Gastrocnemius medialis (tissue), 4 donors: ENCODE measurements at regions not wholly inside any gene's neighbourhood (a gene's known extent, or its start where the extent isn't known, plus 50 kb on each side); places are given as distances from the start of the nearest gene placed in this dataset.

Experiments
- ATAC-seq, 2 donors: fragments of 150-250 bp; one replicate each; pipeline ENCODE4 v1.9.1; 2016
- DNase-seq, 2 donors: peaks; one replicate each; pipeline ENCODE4 v3.0.0-alpha.2; 2019
- H3K27ac ChIP-seq, 4 donors: fragments of 200-600 bp; sonication (generic); 1 replicate in 1 of 4; 2 replicates in 3 of 4; pipeline ENCODE4 v1.5.1; 2016 to 2018; ENCODE audit warnings: mild to moderate bottlenecking in 2 of 4, moderate library complexity in 1 of 4
- H3K27me3 ChIP-seq, 3 donors: fragments of 200-600 bp; sonication (generic) in 2 of 3; 1 replicate in 1 of 3; 2 replicates in 2 of 3; pipeline versions ENCODE4 v1.5.1 to v1.6.0; 2016 to 2019; ENCODE audit warnings: mild to moderate bottlenecking in 1 of 3, moderate library complexity in 1 of 3
- H3K36me3 ChIP-seq, 2 donors: fragments of 200-600 bp; sonication (generic) in 1 of 2; one replicate each; pipeline ENCODE4 v1.5.1; 2017 to 2018
- H3K4me1 ChIP-seq, 2 donors: fragments of 200-600 bp; sonication (generic) in 1 of 2; one replicate each; pipeline ENCODE4 v1.5.1; 2016 to 2017; ENCODE audit warnings: mild to moderate bottlenecking in 2 of 2
- H3K4me3 ChIP-seq, 4 donors: fragments of 200-600 bp; sonication (generic) in 3 of 4; 1 replicate in 1 of 4; 2 replicates in 3 of 4; pipeline ENCODE4 v1.5.1; 2016 to 2019; ENCODE audit warnings: mild to moderate bottlenecking in 2 of 4
- H3K9me3 ChIP-seq, 3 donors: fragments of 200-600 bp; sonication (generic) in 2 of 3; 1 replicate in 1 of 3; 2 replicates in 2 of 3; pipeline ENCODE4 v1.5.1; 2016 to 2019
- POLR2A ChIP-seq, 2 donors: fragments of 450-650 bp; IDR thresholded peaks; one replicate each; pipeline ENCODE4 v1.6.1; 2017; ENCODE audit warnings: antibody characterized with exemption in 2 of 2, mild to moderate bottlenecking in 2 of 2, moderate library complexity in 2 of 2
- in situ Hi-C, 4 donors: fragments of 200-750 bp; cut with MboI; loops; one replicate each; pipeline versions ENCODE4 v1.15.0 to v1.8.0; 2017; ENCODE audit warnings: low sequenced_read_pairs in 4 of 4
- intact Hi-C: fragments of 100-400 bp; cut with DNase I; formaldehyde crosslinking; loops from one replicate; pipeline ENCODE4 v1.15.1; 2023; ENCODE audit warnings: low total_unique reads
- TF ChIP-seq, protein P1 (sequence below), 5 experiments: fragments of 450-650 bp in 3 of 5; fragments of 200-600 bp in 2 of 5; sonication (generic) in 2 of 5; IDR thresholded peaks in 4 of 5; conservative IDR thresholded peaks in 1 of 5; 1 replicate in 4 of 5; 2 replicates in 1 of 5; pipeline ENCODE4 v1.5.1; 2016 to 2019; ENCODE audit warnings: antibody characterized with exemption in 5 of 5, mild to moderate bottlenecking in 3 of 5, moderate library complexity in 3 of 5

DNA sequence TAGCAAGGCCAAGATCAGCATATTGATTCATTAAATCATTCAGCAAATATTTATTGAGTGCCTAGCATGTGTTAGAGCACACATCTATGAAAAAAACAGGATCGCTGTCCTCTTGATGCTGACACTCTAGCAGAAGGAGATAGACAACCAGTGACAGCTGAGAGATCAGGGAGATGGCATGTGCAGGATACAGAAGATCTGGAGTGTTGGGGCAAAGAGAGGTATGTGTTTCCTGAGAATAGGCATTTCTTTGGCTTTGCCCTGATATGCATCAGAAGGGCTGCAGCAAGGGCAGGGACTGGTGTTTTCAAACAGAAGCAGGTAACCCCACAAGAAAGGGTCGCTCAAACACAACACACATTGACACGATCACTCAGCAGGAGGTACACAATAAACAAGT, 423.4 kb downstream of the FOXO1 start:
- Histone ChIP-seq H3K4me1 (no peaks in the 10 kb centered on the region), H3K36me3 (no peaks in the 10 kb centered on the region), H3K4me3 (no peak overlapping the region), H3K27me3 (no peaks in the 10 kb centered on the region), H3K27ac (no peak overlapping the region), H3K9me3 (no peaks in the 10 kb centered on the region)
- intact Hi-C loops: no loop called here
- DNase-seq (no peak), ATAC-seq (no peak)
- TF ChIP-seq, protein P1, sequence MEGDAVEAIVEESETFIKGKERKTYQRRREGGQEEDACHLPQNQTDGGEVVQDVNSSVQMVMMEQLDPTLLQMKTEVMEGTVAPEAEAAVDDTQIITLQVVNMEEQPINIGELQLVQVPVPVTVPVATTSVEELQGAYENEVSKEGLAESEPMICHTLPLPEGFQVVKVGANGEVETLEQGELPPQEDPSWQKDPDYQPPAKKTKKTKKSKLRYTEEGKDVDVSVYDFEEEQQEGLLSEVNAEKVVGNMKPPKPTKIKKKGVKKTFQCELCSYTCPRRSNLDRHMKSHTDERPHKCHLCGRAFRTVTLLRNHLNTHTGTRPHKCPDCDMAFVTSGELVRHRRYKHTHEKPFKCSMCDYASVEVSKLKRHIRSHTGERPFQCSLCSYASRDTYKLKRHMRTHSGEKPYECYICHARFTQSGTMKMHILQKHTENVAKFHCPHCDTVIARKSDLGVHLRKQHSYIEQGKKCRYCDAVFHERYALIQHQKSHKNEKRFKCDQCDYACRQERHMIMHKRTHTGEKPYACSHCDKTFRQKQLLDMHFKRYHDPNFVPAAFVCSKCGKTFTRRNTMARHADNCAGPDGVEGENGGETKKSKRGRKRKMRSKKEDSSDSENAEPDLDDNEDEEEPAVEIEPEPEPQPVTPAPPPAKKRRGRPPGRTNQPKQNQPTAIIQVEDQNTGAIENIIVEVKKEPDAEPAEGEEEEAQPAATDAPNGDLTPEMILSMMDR (IDR thresholded peaks at IDR 0.05 in 4 of 5, conservative IDR thresholded peaks at IDR 0.05 in 1 of 5): no peak
- no peak for TF ChIP-seq POLR2A (IDR thresholded peaks at IDR 0.05)
- in situ Hi-C loops: loop anchor here in 2 of 4 donors (25.0 kb wide), 1 partner anchor 419 kb away; the partner anchor contains the start of gene FOXO1 (in 2 of the 2)

DNA sequence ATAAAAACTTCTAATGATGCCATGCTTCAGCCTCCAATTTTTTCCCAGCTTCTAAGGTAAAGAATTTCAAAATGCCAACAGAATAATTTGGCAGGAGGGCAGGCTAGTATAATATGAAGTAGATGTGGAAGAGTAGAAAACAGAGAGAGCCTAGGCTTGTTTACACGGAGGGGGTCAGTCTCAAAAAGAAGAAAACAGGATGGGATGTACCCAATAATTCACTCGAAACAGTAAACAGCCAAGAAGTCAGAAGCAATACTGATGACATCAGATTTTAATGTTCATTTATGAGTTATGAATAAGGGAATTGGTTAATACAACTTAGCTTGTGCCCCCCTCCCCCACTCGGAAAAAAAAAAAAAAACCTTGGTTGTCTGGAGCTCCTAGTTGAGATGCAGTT, 422.5 kb downstream of the FOXO1 start:
- TF ChIP-seq POLR2A (IDR thresholded peaks at IDR 0.05): no peak
- TF ChIP-seq, protein P1 (IDR thresholded peaks at IDR 0.05 in 4 of 5, conservative IDR thresholded peaks at IDR 0.05 in 1 of 5): no peak
- H3K4me1 ChIP-seq: no peaks in the 10 kb centered on the region
- no peaks in the 10 kb centered on the region for H3K9me3 ChIP-seq
- H3K27ac ChIP-seq: no peak overlapping the region
- in situ Hi-C loops (loop anchor here in 2 of 4 donors (25.0 kb wide), 1 partner anchor 418 kb away; the partner anchor contains the start of gene FOXO1 (in 2 of the 2)), intact Hi-C loops (no loop called here)
- no peaks in the 10 kb centered on the region for H3K27me3 ChIP-seq
- no peak overlapping the region for H3K4me3 ChIP-seq
- DNase-seq: no peak
- ATAC-seq: no peak
- H3K36me3 ChIP-seq: no peaks in the 10 kb centered on the region

DNA sequence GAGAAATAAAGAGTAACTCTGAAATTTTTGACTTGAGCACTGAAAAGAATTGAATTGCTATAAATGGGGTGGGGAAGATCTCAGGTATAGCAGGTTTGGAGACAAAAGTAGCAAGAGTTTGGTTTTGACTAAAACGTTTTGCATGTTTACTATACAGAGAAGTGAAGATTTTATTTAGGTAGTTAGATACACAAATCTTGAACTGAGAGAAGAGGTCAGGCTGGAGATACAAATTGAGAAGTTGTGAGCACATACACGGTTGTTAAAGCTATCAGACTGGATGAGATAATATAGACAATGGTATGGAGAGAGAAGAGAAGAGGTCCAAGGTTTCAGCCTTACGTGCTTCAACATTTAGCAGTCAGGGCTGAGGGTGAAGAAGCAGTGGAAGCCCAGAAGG, 420.9 kb downstream of the FOXO1 start:
- in situ Hi-C loops: loop anchor here in 2 of 4 donors (25.0 kb wide), 1 partner anchor 417 kb away; the partner anchor contains the start of gene FOXO1 (in 2 of the 2)
- no peaks in the 10 kb centered on the region for H3K9me3 ChIP-seq
- intact Hi-C loops: no loop called here

DNA sequence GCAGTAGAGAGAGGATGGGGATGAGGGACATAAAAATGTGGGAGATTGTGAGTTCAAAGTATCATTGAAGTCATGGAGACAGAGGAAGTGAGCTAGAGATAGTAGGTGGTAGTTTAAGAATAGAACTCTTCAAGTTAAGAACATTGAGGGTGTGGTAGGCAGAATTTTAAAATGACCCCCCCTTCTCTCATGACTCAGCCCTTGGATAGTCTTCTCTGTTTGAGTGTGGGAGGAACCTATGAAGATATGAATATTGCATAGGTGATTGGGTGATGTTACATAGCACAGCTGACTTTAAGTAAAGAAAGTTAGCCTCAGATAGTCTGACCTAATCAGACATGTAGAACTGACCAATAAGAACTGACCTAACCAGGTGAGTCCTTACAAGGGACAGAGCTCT, 418.6 kb downstream of the FOXO1 start:
- DNase-seq (no peak), ATAC-seq (no peak)
- intact Hi-C loops: no loop called here
- Histone ChIP-seq H3K4me3 (no peak overlapping the region), H3K27ac (no peak overlapping the region), H3K9me3 (no peaks in the 10 kb centered on the region), H3K27me3 (no peaks in the 10 kb centered on the region), H3K4me1 (no peaks in the 10 kb centered on the region), H3K36me3 (no peaks in the 10 kb centered on the region)
- TF ChIP-seq POLR2A (IDR thresholded peaks at IDR 0.05): no peak
- TF ChIP-seq, protein P1 (IDR thresholded peaks at IDR 0.05 in 4 of 5, conservative IDR thresholded peaks at IDR 0.05 in 1 of 5): no peak
- in situ Hi-C loops: loop anchor here in 2 of 4 donors (25.0 kb wide), 1 partner anchor 414 kb away; the partner anchor contains the start of gene FOXO1 (in 2 of the 2)

More for the DNA sequence above, 420.9 kb downstream of the FOXO1 start:
- H3K36me3 ChIP-seq: no peaks in the 10 kb centered on the region
- H3K4me1 ChIP-seq: no peaks in the 10 kb centered on the region
- no peak for TF ChIP-seq POLR2A (IDR thresholded peaks at IDR 0.05)
- TF ChIP-seq, protein P1 (IDR thresholded peaks at IDR 0.05 in 4 of 5, conservative IDR thresholded peaks at IDR 0.05 in 1 of 5): no peak
- H3K27me3 ChIP-seq: no peaks in the 10 kb centered on the region
- ATAC-seq (no peak), DNase-seq (no peak)
- no peak overlapping the region for H3K27ac ChIP-seq
- H3K4me3 ChIP-seq: no peak overlapping the region
